HL-60 (cell line): ENCODE measurements at regions not wholly inside any gene's neighbourhood (a gene's known extent, or its start where the extent isn't known, plus 50 kb on each side); places are given as distances from the start of the nearest gene placed in this dataset.
"Not testable (repeated sequence)": the region's sequence is repeated elsewhere in the genome, so short reads cannot be mapped to it uniquely, and the experiment has no call there.

Experiments used
- DNase-seq, 2 experiments: peaks; one replicate each; pipeline ENCODE4 v3.0.0-alpha.2; 2010 to 2020; ENCODE audit warnings: low read depth in 1 of 2, low spot score in 1 of 2
- H3K27ac ChIP-seq: fragments of 250-450 bp; sonication (Bioruptor Pico); replicated peaks from 2 replicates; pipeline ENCODE4 v1.5.1; 2020; ENCODE audit warnings: mild to moderate bottlenecking, moderate library complexity
- H3K27me3 ChIP-seq: fragments of 250-450 bp; sonication (Bioruptor Pico); 2 replicates; pipeline ENCODE4 v1.5.1; 2021; ENCODE audit warnings: mild to moderate bottlenecking, moderate library complexity; ENCODE audit not compliant: insufficient read depth, poor library complexity, severe bottlenecking
- H3K4me3 ChIP-seq: replicated peaks from 2 replicates; pipeline ENCODE4 v1.5.1; 2011; ENCODE audit warnings: mild to moderate bottlenecking, control low read depth, low read length; ENCODE audit not compliant: insufficient read depth
- CTCF ChIP-seq: IDR thresholded peaks from one replicate; pipeline ENCODE4 v1.5.1; 2011; ENCODE audit warnings: low read length, control low read depth, inconsistent platforms; ENCODE audit not compliant: insufficient read depth
- GABPA ChIP-seq: IDR thresholded peaks from 2 replicates; pipeline ENCODE4 v1.6.1; 2012; ENCODE audit warnings: low read depth
- POLR2AphosphoS5 ChIP-seq: IDR thresholded peaks from 2 replicates; pipeline ENCODE4 v1.6.1; 2012; ENCODE audit warnings: low read depth
- SPI1 ChIP-seq: IDR thresholded peaks from 2 replicates; pipeline ENCODE4 v1.6.1; 2012; ENCODE audit warnings: low read depth, mild to moderate bottlenecking, borderline replicate concordance
- TF ChIP-seq, protein P1 (sequence below): IDR thresholded peaks from 2 replicates; pipeline ENCODE4 v1.6.1; 2012; ENCODE audit warnings: low read depth; ENCODE audit not compliant: insufficient replicate concordance

DNA sequence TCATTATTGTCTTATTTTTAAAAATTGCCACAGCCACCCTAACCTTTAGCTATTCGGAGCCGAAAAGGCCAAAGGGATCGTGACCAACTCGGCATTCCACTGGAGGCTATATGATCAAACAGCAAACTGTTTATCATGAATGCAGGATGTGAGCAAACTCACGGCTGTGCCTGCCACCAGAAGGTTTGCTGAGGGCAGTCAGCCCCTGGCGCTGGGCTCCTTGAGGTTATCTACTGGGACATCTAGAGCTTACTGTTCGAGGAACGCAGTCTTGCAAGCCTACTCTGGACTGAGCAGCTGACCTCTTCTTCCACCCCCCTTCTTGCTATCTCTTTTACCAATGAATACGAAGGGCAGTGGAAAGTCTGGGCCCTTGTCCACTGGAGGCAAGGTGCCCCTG is 231.5 kb upstream of the TARS1 start:
- DNase-seq = no peak
- no peak overlapping the region for H3K27ac ChIP-seq
- H3K4me3 ChIP-seq = no peak overlapping the region
- H3K27me3 ChIP-seq = no peaks in the 10 kb centered on the region
- TF ChIP-seq, protein P1, sequence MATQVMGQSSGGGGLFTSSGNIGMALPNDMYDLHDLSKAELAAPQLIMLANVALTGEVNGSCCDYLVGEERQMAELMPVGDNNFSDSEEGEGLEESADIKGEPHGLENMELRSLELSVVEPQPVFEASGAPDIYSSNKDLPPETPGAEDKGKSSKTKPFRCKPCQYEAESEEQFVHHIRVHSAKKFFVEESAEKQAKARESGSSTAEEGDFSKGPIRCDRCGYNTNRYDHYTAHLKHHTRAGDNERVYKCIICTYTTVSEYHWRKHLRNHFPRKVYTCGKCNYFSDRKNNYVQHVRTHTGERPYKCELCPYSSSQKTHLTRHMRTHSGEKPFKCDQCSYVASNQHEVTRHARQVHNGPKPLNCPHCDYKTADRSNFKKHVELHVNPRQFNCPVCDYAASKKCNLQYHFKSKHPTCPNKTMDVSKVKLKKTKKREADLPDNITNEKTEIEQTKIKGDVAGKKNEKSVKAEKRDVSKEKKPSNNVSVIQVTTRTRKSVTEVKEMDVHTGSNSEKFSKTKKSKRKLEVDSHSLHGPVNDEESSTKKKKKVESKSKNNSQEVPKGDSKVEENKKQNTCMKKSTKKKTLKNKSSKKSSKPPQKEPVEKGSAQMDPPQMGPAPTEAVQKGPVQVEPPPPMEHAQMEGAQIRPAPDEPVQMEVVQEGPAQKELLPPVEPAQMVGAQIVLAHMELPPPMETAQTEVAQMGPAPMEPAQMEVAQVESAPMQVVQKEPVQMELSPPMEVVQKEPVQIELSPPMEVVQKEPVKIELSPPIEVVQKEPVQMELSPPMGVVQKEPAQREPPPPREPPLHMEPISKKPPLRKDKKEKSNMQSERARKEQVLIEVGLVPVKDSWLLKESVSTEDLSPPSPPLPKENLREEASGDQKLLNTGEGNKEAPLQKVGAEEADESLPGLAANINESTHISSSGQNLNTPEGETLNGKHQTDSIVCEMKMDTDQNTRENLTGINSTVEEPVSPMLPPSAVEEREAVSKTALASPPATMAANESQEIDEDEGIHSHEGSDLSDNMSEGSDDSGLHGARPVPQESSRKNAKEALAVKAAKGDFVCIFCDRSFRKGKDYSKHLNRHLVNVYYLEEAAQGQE = no peak
- TF ChIP-seq CTCF (no peak), SPI1 (no peak), GABPA (no peak), POLR2AphosphoS5 (no peak)

- not testable (repeated sequence) for H3K27ac ChIP-seq, DNase-seq, H3K27me3 ChIP-seq, H3K4me3 ChIP-seq
These were observed 230.5 kb upstream of the TARS1 start for GRCh38 chr5:33210221-33210620.

DNA sequence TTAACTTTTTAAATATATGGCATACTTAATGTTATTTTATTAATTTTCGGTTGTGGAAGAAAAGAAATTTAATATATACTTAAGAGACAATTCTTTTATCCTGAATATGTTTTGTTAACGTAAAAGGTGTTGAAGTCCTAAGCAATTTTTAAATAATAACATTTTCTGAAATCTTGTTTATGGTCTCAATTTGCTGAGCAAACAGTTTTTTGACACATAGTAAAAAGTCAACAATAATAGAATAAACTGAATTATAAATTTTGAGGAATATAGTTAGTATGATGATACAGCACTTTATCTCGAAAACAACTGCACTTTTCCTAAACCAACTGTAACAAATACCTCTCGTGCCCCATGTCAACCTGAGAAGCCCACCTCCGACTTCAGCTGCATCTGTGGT is 229.8 kb upstream of the TARS1 start:
- no peak for TF ChIP-seq POLR2AphosphoS5
- no peak for TF ChIP-seq CTCF
- TF ChIP-seq, protein P1 = no peak
- no peak for TF ChIP-seq GABPA
- TF ChIP-seq SPI1 = no peak
- H3K27me3 ChIP-seq = no peaks in the 10 kb centered on the region
- H3K27ac ChIP-seq = no peak overlapping the region
- H3K4me3 ChIP-seq = no peak overlapping the region
- DNase-seq = no peak

- H3K27ac ChIP-seq = no peak overlapping the region
- no peaks in the 10 kb centered on the region for H3K27me3 ChIP-seq
- no peak for TF ChIP-seq POLR2AphosphoS5
- TF ChIP-seq, protein P1 = no peak
- no peak for TF ChIP-seq GABPA
- no peak for TF ChIP-seq CTCF
- TF ChIP-seq SPI1 = no peak
- no peak overlapping the region for H3K4me3 ChIP-seq
- no peak for DNase-seq
These were observed 228.3 kb upstream of the TARS1 start for GRCh38 chr5:33212439-33212838.
